Tibial nerve (tissue), 4 donors: ENCODE measurements at regions not wholly inside any gene's neighbourhood (a gene's known extent, or its start where the extent isn't known, plus 50 kb on each side); places are given as distances from the start of the nearest gene placed in this dataset.

Experiments used
- DNase-seq, 2 donors: peaks; one replicate each; pipeline ENCODE4 v3.0.0-alpha.2; 2019; ENCODE audit warnings: low spot score in 2 of 2
- H3K27ac ChIP-seq, 4 donors: fragments of 200-600 bp; sonication (generic) in 3 of 4; one replicate each; pipeline ENCODE4 v1.5.1; 2017 to 2019; ENCODE audit warnings: mild to moderate bottlenecking in 1 of 4
- H3K27me3 ChIP-seq, 2 donors: fragments of 200-600 bp; sonication (generic) in 1 of 2; one replicate each; pipeline versions ENCODE4 v1.5.1 to v1.6.0; 2017 to 2019
- H3K36me3 ChIP-seq, 3 donors: fragments of 200-600 bp; sonication (generic); one replicate each; pipeline ENCODE4 v1.5.1; 2018 to 2019
- H3K4me1 ChIP-seq, 4 donors: fragments of 200-600 bp; sonication (generic) in 3 of 4; one replicate each; pipeline ENCODE4 v1.5.1; 2017 to 2019
- H3K4me3 ChIP-seq, 4 donors: fragments of 200-600 bp; sonication (generic) in 3 of 4; one replicate each; pipeline ENCODE4 v1.5.1; 2017 to 2019; ENCODE audit warnings: mild to moderate bottlenecking in 1 of 4, moderate library complexity in 1 of 4
- H3K9me3 ChIP-seq, 4 donors: fragments of 200-600 bp; sonication (generic) in 3 of 4; one replicate each; pipeline ENCODE4 v1.5.1; 2017 to 2019
- EP300 ChIP-seq, 2 donors: sonication (generic); formaldehyde crosslinking; IDR thresholded peaks; one replicate each; pipeline ENCODE4 v1.6.1; 2017; ENCODE audit warnings: antibody characterized with exemption in 2 of 2, mild to moderate bottlenecking in 1 of 2
- POLR2A ChIP-seq, 2 donors: fragments of 450-650 bp; IDR thresholded peaks; one replicate each; pipeline ENCODE4 v1.6.1; 2017; ENCODE audit warnings: antibody characterized with exemption in 2 of 2, mild to moderate bottlenecking in 2 of 2, moderate library complexity in 2 of 2
- WGBS, 2 donors: methylation state at CpG; one replicate each; pipeline ENCODE4 v1.1.5; 2018; 5-methylcytosine and 5-hydroxymethylcytosine counted together
- TF ChIP-seq, protein P1 (sequence below), 5 experiments: fragments of 200-600 bp in 3 of 5; fragments of 450-650 bp in 2 of 5; sonication (generic) in 3 of 5; IDR thresholded peaks; one replicate each; pipeline ENCODE4 v1.5.1; 2016 to 2019; ENCODE audit warnings: antibody characterized with exemption in 5 of 5, mild to moderate bottlenecking in 3 of 5, moderate library complexity in 2 of 5

DNA sequence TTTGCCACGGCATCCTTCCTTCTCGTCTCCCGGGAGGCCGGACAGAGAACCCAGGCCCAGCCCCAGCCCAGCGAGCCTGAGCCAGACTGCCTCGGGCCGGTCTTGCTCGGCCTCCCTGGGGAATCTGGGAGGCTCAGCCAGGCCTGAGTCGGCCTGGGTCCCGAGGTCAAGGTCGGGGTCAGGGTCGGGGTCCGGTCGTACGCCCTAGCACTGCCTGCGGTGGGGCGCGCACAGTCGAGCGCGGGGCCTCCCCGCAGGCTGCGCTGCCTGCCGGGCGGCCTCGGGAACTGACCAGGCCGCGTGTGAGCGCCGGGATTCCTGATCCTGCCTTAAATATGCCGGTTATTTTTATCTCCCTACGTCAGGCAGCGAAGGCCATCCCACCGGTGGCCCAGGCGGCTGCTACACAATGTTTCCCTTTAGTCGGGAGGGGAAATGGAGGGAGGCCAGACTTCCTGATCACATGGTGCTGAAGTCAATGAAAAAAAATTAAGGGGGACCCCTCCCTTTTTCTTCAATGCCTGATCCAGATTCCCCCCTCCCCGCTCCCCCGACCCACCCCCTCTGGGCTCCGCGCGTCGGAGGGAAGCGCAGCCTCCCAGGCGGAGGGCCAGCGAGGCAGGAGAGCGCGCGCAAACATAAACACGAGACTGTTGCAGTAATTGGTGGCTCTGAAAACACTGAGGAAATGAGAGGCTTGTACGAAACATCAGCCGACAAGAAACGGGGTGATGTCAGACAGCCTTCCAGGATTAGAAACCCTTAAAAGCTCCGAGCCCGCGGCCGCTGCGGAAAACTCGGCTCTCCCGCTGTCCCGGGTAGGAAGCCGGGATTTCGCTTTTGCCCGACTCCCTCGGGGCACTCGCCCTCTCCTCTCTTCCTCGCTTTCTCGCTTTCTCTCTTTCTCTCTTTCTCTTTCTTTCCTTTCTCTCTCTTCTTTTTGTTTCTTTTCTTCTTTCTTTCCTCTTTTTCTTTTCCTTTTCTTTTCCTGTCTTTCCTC, 148.2 kb upstream of the KLF4 start:
- Histone ChIP-seq H3K36me3 (no peaks in the 10 kb centered on the region), H3K27me3 (no peaks in the 10 kb centered on the region), H3K4me3 (peak overlapping the region; percentile 23 to 54 (median 42)), H3K4me1 (peaks cover 0 to 52% (median 12%) of the 10 kb centered on the region in 4 donors), H3K9me3 (no peaks in the 10 kb centered on the region), H3K27ac (peak overlapping the region; percentile 86 to 98 (median 94))
- peak; percentile 86 to 96 for DNase-seq
- WGBS, 2 donors, result 2 to 3% methylated on average over 46 of the region's 67 CpGs
- peak; percentile 67 to 98 for TF ChIP-seq EP300 (IDR thresholded peaks at IDR 0.05)
- TF ChIP-seq, protein P1, sequence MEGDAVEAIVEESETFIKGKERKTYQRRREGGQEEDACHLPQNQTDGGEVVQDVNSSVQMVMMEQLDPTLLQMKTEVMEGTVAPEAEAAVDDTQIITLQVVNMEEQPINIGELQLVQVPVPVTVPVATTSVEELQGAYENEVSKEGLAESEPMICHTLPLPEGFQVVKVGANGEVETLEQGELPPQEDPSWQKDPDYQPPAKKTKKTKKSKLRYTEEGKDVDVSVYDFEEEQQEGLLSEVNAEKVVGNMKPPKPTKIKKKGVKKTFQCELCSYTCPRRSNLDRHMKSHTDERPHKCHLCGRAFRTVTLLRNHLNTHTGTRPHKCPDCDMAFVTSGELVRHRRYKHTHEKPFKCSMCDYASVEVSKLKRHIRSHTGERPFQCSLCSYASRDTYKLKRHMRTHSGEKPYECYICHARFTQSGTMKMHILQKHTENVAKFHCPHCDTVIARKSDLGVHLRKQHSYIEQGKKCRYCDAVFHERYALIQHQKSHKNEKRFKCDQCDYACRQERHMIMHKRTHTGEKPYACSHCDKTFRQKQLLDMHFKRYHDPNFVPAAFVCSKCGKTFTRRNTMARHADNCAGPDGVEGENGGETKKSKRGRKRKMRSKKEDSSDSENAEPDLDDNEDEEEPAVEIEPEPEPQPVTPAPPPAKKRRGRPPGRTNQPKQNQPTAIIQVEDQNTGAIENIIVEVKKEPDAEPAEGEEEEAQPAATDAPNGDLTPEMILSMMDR (IDR thresholded peaks at IDR 0.05), result peak in 3 of 5 experiments; percentile 31 to 78 (median 73)
- peak; percentile 95 to 97 for TF ChIP-seq POLR2A (IDR thresholded peaks at IDR 0.05)

DNA sequence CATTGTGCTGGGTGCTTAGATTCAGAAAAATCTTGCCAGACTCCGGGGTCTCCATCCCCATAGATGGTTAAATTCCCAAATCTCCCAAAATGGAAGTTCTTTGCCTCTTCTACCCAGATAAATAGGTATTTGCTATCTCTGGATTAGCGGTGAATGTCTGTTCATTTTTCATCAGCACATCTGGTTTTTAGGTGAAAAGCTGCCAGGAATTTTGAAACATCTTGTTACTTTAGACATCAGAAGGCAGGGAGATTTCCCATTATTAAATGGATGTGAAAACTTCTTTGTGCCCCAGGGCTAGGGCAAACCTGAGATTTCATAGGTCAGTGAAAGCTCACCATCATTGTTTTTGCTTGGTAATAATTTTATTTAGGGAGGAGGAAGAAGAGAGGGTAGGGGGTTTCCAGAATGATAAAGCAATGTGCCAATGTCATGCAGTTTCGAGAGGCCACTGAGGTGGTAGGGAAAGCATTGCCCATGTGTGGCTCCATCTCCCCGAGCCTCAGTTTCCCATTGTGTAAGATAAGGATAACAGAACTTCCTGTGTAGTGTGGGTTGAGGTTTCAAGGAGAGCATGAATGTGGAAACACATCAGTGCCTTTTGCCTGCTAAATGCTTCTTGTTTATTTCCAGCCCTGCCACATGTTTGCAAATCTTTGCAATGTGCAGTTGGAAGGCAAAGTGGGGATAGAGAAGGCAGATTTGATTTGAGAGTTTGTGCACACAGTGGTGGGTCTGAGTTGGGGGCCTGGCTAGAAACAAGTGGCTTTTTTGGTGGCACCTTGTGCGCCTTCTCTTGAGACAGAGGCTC, 147.2 kb upstream of the KLF4 start:
- Histone ChIP-seq H3K4me3 (peak overlapping the region; percentile 23 to 54 (median 42)), H3K9me3 (no peaks in the 10 kb centered on the region), H3K27ac (peak overlapping the region; percentile 86 to 98 (median 94)), H3K4me1 (peaks cover 0 to 57% (median 12%) of the 10 kb centered on the region in 4 donors), H3K27me3 (no peaks in the 10 kb centered on the region), H3K36me3 (no peaks in the 10 kb centered on the region)
- 75 to 84% methylated on average over 5 of the region's 5 CpGs for WGBS, 2 donors
- TF ChIP-seq POLR2A (IDR thresholded peaks at IDR 0.05), result no peak
- TF ChIP-seq EP300 (IDR thresholded peaks at IDR 0.05), result no peak
- TF ChIP-seq, protein P1 (IDR thresholded peaks at IDR 0.05), result no peak
- peak in 1 of 2 donors; percentile 46 for DNase-seq

DNA sequence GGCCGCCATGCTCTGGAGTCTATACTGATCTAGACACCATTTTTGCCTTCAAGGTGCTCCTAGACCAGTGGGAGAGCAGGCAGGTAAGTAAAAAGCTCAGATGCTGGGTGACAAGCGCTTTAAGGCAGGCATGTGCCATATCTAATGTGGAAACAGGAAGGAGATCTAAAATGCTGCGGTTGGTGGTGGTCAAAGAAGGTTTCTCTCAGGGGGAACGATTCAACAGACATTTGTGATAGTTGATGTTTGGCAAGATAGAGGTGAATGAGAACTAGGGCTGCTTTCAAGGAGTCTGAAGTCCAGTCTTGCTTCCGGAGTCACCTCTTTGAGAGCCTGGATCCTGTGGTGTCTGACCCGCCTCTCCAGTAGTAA, 146.2 kb upstream of the KLF4 start:
- 76 to 82% methylated on average over 6 of the region's 6 CpGs for WGBS, 2 donors
- H3K4me1 ChIP-seq, result peaks cover 0 to 60% (median 12%) of the 10 kb centered on the region in 4 donors
- H3K27me3 ChIP-seq, result no peaks in the 10 kb centered on the region
- no peaks in the 10 kb centered on the region for H3K9me3 ChIP-seq
- H3K36me3 ChIP-seq, result no peaks in the 10 kb centered on the region
- H3K27ac ChIP-seq, result peak overlapping the region in 1 of 4 donors; percentile 94
- no peak overlapping the region for H3K4me3 ChIP-seq
- DNase-seq, result no peak
- TF ChIP-seq POLR2A (IDR thresholded peaks at IDR 0.05), result no peak
- TF ChIP-seq EP300 (IDR thresholded peaks at IDR 0.05), result no peak
- TF ChIP-seq, protein P1 (IDR thresholded peaks at IDR 0.05), result no peak

DNA sequence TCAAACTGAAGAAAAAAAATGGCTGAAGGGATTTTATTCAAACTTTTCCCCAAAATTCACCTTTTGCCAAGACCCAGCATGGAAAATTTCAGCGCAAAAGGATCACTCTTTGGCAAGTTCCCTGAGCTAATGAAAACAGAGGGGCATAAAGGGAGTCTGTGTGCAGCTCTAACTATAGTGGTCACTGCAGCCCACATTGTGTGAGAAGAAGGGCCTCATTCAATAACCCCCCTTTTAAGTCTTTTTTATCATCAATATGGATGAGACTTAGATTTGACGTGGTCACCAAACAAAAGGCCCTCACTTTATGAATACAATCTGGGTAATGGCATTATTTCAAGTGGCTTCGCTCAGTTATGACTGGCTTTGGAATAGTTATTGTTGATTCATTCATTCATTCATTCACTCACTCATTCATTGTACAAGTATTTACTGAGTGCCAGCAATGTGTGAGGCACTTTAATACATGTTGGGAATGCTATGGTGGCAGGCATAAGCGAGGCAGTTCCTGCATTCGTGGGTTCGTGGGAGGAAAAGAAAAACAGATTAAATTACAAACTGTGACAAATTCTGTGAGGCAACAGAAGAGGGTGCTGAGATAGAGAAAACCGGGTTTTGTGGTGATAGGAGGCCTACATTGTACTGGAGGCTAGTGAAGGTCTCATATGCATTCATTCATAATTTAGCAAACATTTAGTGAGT, 145.7 kb upstream of the KLF4 start:
- H3K36me3 ChIP-seq, result no peaks in the 10 kb centered on the region
- no peak overlapping the region for H3K4me3 ChIP-seq
- no peak for DNase-seq
- H3K27me3 ChIP-seq, result no peaks in the 10 kb centered on the region
- peak overlapping the region in 2 of 4 donors; percentile 15 to 94 for H3K27ac ChIP-seq
- no peaks in the 10 kb centered on the region for H3K9me3 ChIP-seq
- no peak for TF ChIP-seq POLR2A (IDR thresholded peaks at IDR 0.05)
- peak in 1 of 2 donors; percentile 50 for TF ChIP-seq EP300 (IDR thresholded peaks at IDR 0.05)
- 26 to 44% methylated on average over 7 of the region's 7 CpGs for WGBS, 2 donors
- H3K4me1 ChIP-seq, result peaks cover 0 to 60% (median 12%) of the 10 kb centered on the region in 4 donors

DNA sequence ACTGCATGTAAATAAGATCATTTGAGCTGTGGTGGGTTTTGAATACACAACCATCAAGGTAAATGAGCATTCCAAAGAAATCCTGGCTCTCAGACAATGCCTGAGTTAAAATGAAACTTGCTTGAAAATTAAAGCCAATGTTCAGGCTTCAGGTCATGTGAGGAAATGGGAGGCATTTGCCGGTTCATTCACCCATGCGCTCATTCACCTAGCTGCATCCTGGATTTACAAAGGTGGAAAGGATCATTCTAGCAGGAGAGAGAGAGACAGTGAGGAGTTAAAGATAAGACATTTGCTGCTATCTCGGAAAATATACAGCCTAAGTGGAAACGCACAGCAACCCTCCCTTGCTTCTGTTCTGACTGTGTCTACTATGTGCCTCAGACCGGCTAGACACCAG, 143.8 kb upstream of the KLF4 start:
- Histone ChIP-seq H3K4me1 (peaks cover 0 to 49% (median 10%) of the 10 kb centered on the region in 4 donors), H3K36me3 (no peaks in the 10 kb centered on the region), H3K4me3 (no peak overlapping the region), H3K27me3 (no peaks in the 10 kb centered on the region), H3K27ac (peak overlapping the region in 1 of 4 donors; percentile 31), H3K9me3 (no peaks in the 10 kb centered on the region)
- DNase-seq, result no peak
- TF ChIP-seq EP300 (IDR thresholded peaks at IDR 0.05), result no peak
- no peak for TF ChIP-seq POLR2A (IDR thresholded peaks at IDR 0.05)
- TF ChIP-seq, protein P1 (IDR thresholded peaks at IDR 0.05), result no peak
- 60 to 71% methylated on average over 5 of the region's 5 CpGs for WGBS, 2 donors
